DOHH2 (cell line): ENCODE measurements at regions not wholly inside any gene's neighbourhood (a gene's known extent, or its start where the extent isn't known, plus 50 kb on each side); places are given as distances from the start of the nearest gene placed in this dataset.

Source experiments
- CTCF ChIP-seq: fragments of 200-600 bp; sonication (generic); IDR thresholded peaks from one replicate; pipeline ENCODE4 v1.5.1; 2014; ENCODE audit warnings: antibody characterized with exemption, mild to moderate bottlenecking, low read depth, low read length; ENCODE audit not compliant: poor library complexity, severe bottlenecking
- EZH2phosphoT487 ChIP-seq: fragments of 200-600 bp; sonication (generic); IDR thresholded peaks from 2 replicates; pipeline ENCODE4 v1.6.1; 2017; ENCODE audit warnings: borderline replicate concordance, mild to moderate bottlenecking, antibody characterized with exemption, low read length, moderate library complexity, mixed read lengths

- TF ChIP-seq CTCF (no peak), EZH2phosphoT487 (no peak)
These were observed 127.4 kb upstream of the G2E3 start for GRCh38 chr14:30431552-30431951.
